Posterior vena cava (tissue), 2 donors: ENCODE measurements at regions not wholly inside any gene's neighbourhood (a gene's known extent, or its start where the extent isn't known, plus 50 kb on each side); places are given as distances from the start of the nearest gene placed in this dataset.

Experiments
- DNase-seq: peaks from one replicate; pipeline ENCODE4 v3.0.0-alpha.2; 2020; ENCODE audit warnings: low spot score
- intact Hi-C, 2 donors: fragments of 100-400 bp; cut with DNase I; formaldehyde crosslinking; loops; one replicate each; pipeline versions ENCODE4 v1.14.1 to v1.14.2; 2022 to 2023
- donor health status: DM: yes; HTN: yes; CAD: no.
- donor health status: DM: yes; HTN: yes; CAD: no.

DNA sequence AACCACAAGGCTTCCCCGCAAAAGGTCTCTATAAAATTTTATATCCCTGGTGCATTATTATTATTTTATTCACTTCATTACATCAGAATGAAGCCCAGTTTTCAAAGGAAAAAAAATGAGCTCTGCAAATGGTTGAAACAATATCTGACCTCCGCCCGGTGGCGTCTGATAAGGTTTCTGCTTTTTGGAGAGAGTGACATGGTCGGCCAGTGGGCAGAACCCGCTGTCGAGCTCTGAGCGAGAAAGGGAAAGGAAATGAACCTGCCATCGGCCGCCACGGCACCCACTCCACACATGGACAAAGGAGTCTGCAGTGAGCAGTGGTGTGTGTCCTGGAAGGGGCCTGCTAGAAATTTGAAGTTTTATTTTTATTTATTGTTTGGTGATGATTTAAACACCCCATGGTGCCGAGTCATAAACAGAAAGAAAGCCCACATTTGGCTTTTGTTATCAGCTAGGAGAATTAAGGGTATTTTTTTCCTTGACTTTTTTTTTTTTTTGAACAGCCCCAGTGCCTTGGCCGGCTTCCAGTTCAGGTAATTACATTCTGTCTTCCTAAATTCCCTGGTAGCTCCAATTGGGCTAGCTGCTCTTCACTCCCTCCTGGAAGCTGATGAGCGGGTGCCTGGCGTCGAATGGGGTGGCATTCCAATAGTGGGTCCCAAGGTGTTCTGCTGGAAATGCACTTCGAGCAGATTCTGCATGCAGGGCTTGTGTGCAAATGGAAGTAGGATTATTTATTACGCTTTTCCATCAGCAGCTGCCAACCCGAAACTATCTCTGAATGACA lies 149.4 kb upstream of the MKI67 start:
- DNase-seq = no peak
- intact Hi-C loops = no loop called here

DNA sequence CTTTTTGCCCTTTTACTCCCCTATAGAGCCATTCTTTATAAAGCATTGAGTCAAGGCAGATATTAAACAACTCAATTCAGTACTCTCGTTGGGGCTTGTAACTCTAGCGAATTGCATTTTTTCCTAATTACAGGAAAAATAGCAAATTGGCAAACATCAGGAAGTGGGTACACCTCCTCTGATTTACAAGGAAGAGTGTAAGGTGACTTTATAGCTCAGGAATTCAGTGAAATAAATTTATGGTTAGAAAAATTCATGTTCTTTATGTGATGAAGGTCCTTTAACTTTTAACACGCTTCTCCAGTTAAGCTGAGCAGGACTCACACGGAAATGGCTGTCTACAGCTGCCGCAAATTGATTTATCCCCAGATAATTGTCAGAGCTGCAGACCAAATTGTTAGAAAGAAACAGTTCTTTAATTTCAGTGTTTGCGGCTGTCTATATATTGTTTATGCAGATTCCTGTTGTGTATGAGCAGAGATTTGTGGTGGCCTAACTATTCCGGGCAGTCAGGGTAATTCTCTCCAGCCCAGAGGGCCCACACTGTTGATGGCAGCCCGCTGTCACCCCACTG lies 151.1 kb upstream of the MKI67 start:
- no peak for DNase-seq
- intact Hi-C loops = no loop called here

GRCh38 chr10:128278362-128278761 lies 152.1 kb upstream of the MKI67 start:
- DNase-seq = no peak
- intact Hi-C loops = no loop called here

GRCh38 chr10:128280271-128280670 lies 154.0 kb upstream of the MKI67 start:
- no peak for DNase-seq
- intact Hi-C loops = no loop called here

GRCh38 chr10:128281343-128281742 lies 155.1 kb upstream of the MKI67 start:
- intact Hi-C loops = no loop called here
- DNase-seq = no peak

- no peak for DNase-seq
- intact Hi-C loops = no loop called here
Observed at GRCh38 chr10:128281861-128282260, 155.6 kb upstream of the MKI67 start.

GRCh38 chr10:128286141-128286761 lies 160.0 kb upstream of the MKI67 start:
- intact Hi-C loops = no loop called here
- peak; percentile 40 for DNase-seq

GRCh38 chr10:128286762-128287500 lies 160.7 kb upstream of the MKI67 start:
- intact Hi-C loops = no loop called here
- DNase-seq = peak; percentile 64

GRCh38 chr10:128287921-128288320 lies 161.7 kb upstream of the MKI67 start:
- intact Hi-C loops = loop anchor here in 1 of 2 donors (2.0 kb wide), 1 partner anchor 19 kb away; no protein-coding TSS in a partner anchor
- DNase-seq = no peak

DNA sequence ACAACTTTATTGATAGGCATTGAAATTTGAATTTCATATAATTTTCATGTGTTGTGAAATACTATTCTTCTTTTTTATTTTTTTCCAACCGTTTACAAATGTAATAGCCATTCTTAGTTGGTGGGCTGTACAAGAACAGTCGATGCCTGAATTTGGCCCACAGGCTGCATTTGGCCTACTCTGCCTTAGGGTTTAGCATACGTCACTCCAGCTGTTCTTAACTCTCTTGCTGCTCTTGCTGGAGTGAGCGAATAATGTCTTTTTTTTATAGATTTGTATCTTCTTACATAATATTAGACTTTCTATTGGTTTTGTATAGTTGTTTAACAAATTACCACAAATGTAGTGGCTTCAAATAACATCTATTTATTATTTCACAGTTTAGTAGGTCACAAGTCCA lies 163.4 kb upstream of the MKI67 start:
- intact Hi-C loops = loop anchor here in 1 of 2 donors (2.0 kb wide), 1 partner anchor 21 kb away; no protein-coding TSS in a partner anchor
- no peak for DNase-seq

- no peak for DNase-seq
- intact Hi-C loops = no loop called here
Observed at GRCh38 chr10:128295003-128295402, 168.8 kb upstream of the MKI67 start.

GRCh38 chr10:128296253-128297007 lies 170.2 kb upstream of the MKI67 start:
- no peak for DNase-seq
- intact Hi-C loops = no loop called here

DNA sequence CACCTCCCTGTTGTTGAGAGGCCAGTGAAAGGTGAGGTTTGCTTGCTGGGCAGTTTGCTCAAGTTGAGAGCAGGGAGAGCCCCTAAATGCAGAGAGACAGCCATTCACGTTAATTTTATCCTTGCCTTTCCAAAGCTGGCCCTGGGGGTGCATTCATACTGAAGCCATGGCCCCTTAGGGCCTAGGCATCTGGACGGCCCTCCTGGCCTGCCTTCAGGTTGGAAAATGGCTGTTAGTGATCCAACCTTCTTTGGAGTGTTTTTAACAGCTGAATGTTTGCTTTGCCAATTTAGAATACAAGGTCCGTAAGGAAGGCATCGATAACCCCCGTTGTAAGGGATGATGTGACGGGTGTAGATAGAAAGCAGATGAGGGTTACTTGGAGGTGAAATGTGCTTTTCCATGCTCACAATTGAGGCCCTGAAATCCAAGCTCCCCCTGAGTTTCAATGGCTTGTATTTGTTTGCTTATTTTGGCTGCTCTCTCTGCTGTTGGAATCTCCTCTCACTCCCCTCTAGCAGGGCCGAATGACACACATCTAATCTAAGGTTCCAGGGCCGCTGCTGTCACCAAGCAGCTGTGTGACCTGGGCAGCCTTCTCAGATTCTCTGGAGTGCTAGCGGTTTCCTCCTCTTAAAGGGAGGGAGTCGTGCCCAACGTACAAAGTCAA lies 171.6 kb upstream of the MKI67 start:
- DNase-seq = no peak
- intact Hi-C loops = no loop called here

- DNase-seq = no peak
- intact Hi-C loops = no loop called here
Observed at GRCh38 chr10:128298587-128298986, 172.4 kb upstream of the MKI67 start.

GRCh38 chr10:128300290-128300824 lies 174.1 kb upstream of the MKI67 start:
- intact Hi-C loops = no loop called here

GRCh38 chr10:128301051-128301450 lies 174.8 kb upstream of the MKI67 start:
- intact Hi-C loops = no loop called here
- DNase-seq = no peak

More at GRCh38 chr10:128300290-128300824, 174.1 kb upstream of the MKI67 start:
- no peak for DNase-seq

DNA sequence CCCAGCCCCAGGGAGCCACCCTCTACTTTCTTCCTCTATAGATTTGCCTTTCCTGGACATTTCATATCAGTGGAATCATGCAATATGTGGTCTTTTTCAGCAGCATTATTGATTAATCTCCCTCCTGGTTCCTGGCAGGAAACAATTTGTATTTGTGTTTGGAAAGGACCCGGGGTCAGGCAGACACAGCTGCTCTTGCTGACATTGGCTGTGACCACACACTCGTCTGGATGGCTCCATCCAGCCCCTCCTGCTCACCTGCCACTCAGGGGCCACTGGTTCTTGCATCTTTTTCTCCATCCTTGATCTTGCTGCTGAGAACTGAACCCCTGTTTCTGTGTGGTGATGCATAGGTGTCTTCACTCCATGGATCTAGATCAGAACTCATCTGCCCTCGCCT lies 176.6 kb upstream of the MKI67 start:
- DNase-seq = no peak
- intact Hi-C loops = no loop called here

- intact Hi-C loops = no loop called here
- DNase-seq = no peak
Observed at GRCh38 chr10:128304271-128304670, 178.0 kb upstream of the MKI67 start.
